HCT116 (cell line): ENCODE measurements at regions not wholly inside any gene's neighbourhood (a gene's known extent, or its start where the extent isn't known, plus 50 kb on each side); places are given as distances from the start of the nearest gene placed in this dataset.

ENCODE experiments used
- ATAC-seq: fragments of 200-7000 bp; cut with Tn5 transposase; 2 replicates; pipeline ENCODE4 v1.9.1; 2020; ENCODE audit warnings: mild to moderate bottlenecking, moderate library complexity
- BruUV-seq: library from RNA; stranded (reverse); fragments of 400-500 nt; replicated peaks from 2 replicates; lab custom pipeline; 2021; lab: Mats Ljungman, UMichigan
- CTCF ChIA-PET: fragments of 300-600 bp; sonication (Branson Sonifier 250); formaldehyde crosslinking; loops from one replicate; lab custom pipeline; 2021; ENCODE audit warnings: antibody characterized with exemption; lab: Charles Lee
- POLR2A ChIA-PET: fragments of 300-600, 350-600 bp; sonication (Branson Sonifier 250); formaldehyde crosslinking; loops from one replicate; lab custom pipeline; 2021; ENCODE audit warnings: antibody characterized with exemption; lab: Charles Lee
- RAD21 ChIA-PET, 2 experiments: fragments of 300-600 bp; sonication (Branson Sonifier 250); formaldehyde crosslinking; loops; one replicate each; lab custom pipeline; 2023; ENCODE audit warnings: low total read pairs in 2 of 2; ENCODE audit not compliant: uncharacterized antibody in 2 of 2, unreplicated experiment in 2 of 2, low non-redundant PET in 1 of 2; lab: Charles Lee
- DNase-seq: peaks from one replicate; pipeline ENCODE4 v3.0.0-alpha.2; 2010; ENCODE audit warnings: low read depth, low spot score
- H2AFZ ChIP-seq: fragments of 200-600 bp; shearing (Covaris generic), sonication (generic); 2 replicates; pipeline ENCODE4 v1.6.1; 2017; ENCODE audit warnings: low read depth, mixed run types, mixed read lengths, antibody characterized with exemption, low read length; ENCODE audit not compliant: poor library complexity, severe bottlenecking
- H3K27ac ChIP-seq: 2 replicates; pipeline ENCODE4 v1.5.1; 2012; ENCODE audit warnings: low read depth, low read length
- H3K27me3 ChIP-seq: fragments of 200-600 bp; sonication (generic); 2 replicates; pipeline ENCODE4 v1.6.1; 2016; ENCODE audit warnings: mixed run types, low read length, mixed read lengths; ENCODE audit not compliant: insufficient read depth
- H3K36me3 ChIP-seq, 2 experiments: fragments of 200-500 bp in 1 of 2; fragments of 200-600 bp in 1 of 2; sonication (Bioruptor generic) in 1 of 2; sonication (generic) in 1 of 2; 2 replicates each; pipeline versions ENCODE4 v1.5.1 to v1.6.1; 2014 to 2016; ENCODE audit warnings: low read length in 2 of 2, inconsistent platforms in 1 of 2, mixed read lengths in 1 of 2, mixed run types in 1 of 2; ENCODE audit not compliant: insufficient read depth in 2 of 2, control insufficient read depth in 1 of 2
- H3K4me1 ChIP-seq, 2 experiments: fragments of 200-600 bp in 1 of 2; sonication (generic) in 1 of 2; 2 replicates each; pipeline versions ENCODE4 v1.5.1 to v1.6.1; 2012 to 2017; ENCODE audit warnings: low read length in 2 of 2, inconsistent platforms in 1 of 2, mild to moderate bottlenecking in 1 of 2, mixed read lengths in 1 of 2, mixed run types in 1 of 2, moderate library complexity in 1 of 2; ENCODE audit not compliant: insufficient read depth in 2 of 2, control insufficient read depth in 1 of 2
- H3K4me2 ChIP-seq: fragments of 200-600 bp; sonication (generic); 2 replicates; pipeline ENCODE4 v1.6.1; 2017; ENCODE audit warnings: mixed run types, low read length, mixed read lengths
- H3K4me3 ChIP-seq, 2 experiments: fragments of 200-600 bp in 1 of 2; sonication (generic) in 1 of 2; replicated peaks in 1 of 2; 2 replicates each; pipeline ENCODE4 v1.5.1; 2011 to 2016; ENCODE audit warnings: low read length in 2 of 2, control low read depth in 1 of 2, low read depth in 1 of 2, mild to moderate bottlenecking in 1 of 2, mixed read lengths in 1 of 2, mixed run types in 1 of 2
- H3K79me2 ChIP-seq: fragments of 200-600 bp; sonication (generic); 2 replicates; pipeline ENCODE4 v1.6.1; 2017; ENCODE audit warnings: mild to moderate bottlenecking, mixed run types, low read length, moderate library complexity, mixed read lengths; ENCODE audit not compliant: insufficient read depth
- H3K9ac ChIP-seq: fragments of 200-600 bp; sonication (generic); 2 replicates; pipeline ENCODE4 v1.6.1; 2016; ENCODE audit warnings: low read length, mixed read lengths
- H3K9me2 ChIP-seq: fragments of 200-600 bp; sonication (generic), shearing (Covaris generic); 2 replicates; pipeline ENCODE4 v1.6.1; 2017; ENCODE audit warnings: mixed run types, mild to moderate bottlenecking, moderate library complexity; ENCODE audit not compliant: insufficient read depth
- H3K9me3 ChIP-seq, 2 experiments: fragments of 200-500 bp in 1 of 2; fragments of 200-600 bp in 1 of 2; sonication (Bioruptor generic) in 1 of 2; sonication (generic) in 1 of 2; 2 replicates each; pipeline ENCODE4 v1.6.1; 2014 to 2017; ENCODE audit warnings: low read length in 2 of 2, mixed read lengths in 2 of 2, inconsistent platforms in 1 of 2, low read depth in 1 of 2, mild to moderate bottlenecking in 1 of 2, mixed run types in 1 of 2, moderate library complexity in 1 of 2; ENCODE audit not compliant: control insufficient read depth in 1 of 2, insufficient read depth in 1 of 2
- H4K20me1 ChIP-seq: fragments of 200-600 bp; sonication (generic), shearing (Covaris generic); 2 replicates; pipeline ENCODE4 v1.6.1; 2017; ENCODE audit warnings: mixed run types, mild to moderate bottlenecking, moderate library complexity; ENCODE audit not compliant: insufficient read depth
- EGR1 ChIP-seq: IDR thresholded peaks from 2 replicates; pipeline ENCODE4 v1.6.1; 2012; ENCODE audit warnings: low read depth
- ELF1 ChIP-seq: IDR thresholded peaks from 2 replicates; pipeline ENCODE4 v1.6.1; 2012; ENCODE audit warnings: low read depth, borderline replicate concordance
- EZH2 ChIP-seq: fragments of 200-600 bp; sonication (generic); IDR thresholded peaks from 2 replicates; pipeline ENCODE4 v1.6.1; 2017; ENCODE audit warnings: antibody characterized with exemption, mixed run types
- EZH2phosphoT487 ChIP-seq: fragments of 200-600 bp; IDR thresholded peaks from 2 replicates; pipeline ENCODE4 v1.6.1; 2018; ENCODE audit warnings: antibody characterized with exemption, borderline replicate concordance
- FOSL1 ChIP-seq: IDR thresholded peaks from 2 replicates; pipeline ENCODE4 v1.6.1; 2012; ENCODE audit warnings: low read depth
- POLR2A ChIP-seq: IDR thresholded peaks from 2 replicates; pipeline ENCODE4 v1.7.0; 2011; ENCODE audit warnings: borderline replicate concordance; ENCODE audit not compliant: insufficient read depth, insufficient read length; ENCODE audit errors: extremely low read depth
- POLR2AphosphoS5 ChIP-seq: IDR thresholded peaks from 2 replicates; pipeline ENCODE4 v1.6.1; 2011; ENCODE audit warnings: mild to moderate bottlenecking, low read depth, low read length, moderate library complexity
- RAD21 ChIP-seq: IDR thresholded peaks from 2 replicates; pipeline ENCODE4 v1.6.1; 2012; ENCODE audit warnings: low read depth, mild to moderate bottlenecking
- TCF7L2 ChIP-seq: IDR thresholded peaks from 2 replicates; pipeline ENCODE4 v1.7.0; 2011; ENCODE audit warnings: borderline replicate concordance, inconsistent platforms; ENCODE audit not compliant: insufficient read depth, insufficient read length; ENCODE audit errors: extremely low read depth
- YY1 ChIP-seq: IDR thresholded peaks from 2 replicates; pipeline ENCODE4 v1.6.1; 2011; ENCODE audit warnings: low read length, low read depth, moderate library complexity, mild to moderate bottlenecking; ENCODE audit not compliant: insufficient replicate concordance; ENCODE audit errors: extremely low read depth
- intact Hi-C: fragments of 100-400 bp; cut with micrococcal nuclease; formaldehyde crosslinking; loops from 2 replicates; pipeline ENCODE4 v1.10.0; 2022
- TF ChIP-seq, protein P1 (sequence below): IDR thresholded peaks from 2 replicates; pipeline ENCODE4 v1.6.1; 2012; ENCODE audit warnings: low read depth

DNA sequence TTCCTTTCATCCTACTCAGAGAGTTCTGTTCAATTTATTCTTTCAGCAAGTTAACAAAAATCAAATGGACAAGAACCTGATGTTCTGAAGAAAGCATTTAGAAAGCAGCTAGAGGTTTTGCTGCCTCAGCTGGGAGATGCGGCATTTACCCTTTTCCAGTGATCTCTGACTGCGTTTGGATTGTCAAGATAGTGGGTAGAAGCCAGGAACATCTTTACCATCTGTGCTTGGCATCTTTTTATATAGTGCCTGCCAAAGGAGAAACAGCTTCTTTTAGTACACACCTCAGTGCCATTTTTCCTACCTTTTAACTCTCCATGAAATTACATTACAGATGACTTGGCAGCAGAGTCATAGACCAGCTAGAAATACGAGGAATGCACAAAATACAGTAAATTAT is 680.8 kb downstream of the SLITRK1 start (continued):
- TF ChIP-seq YY1 (no peak), EZH2 (no peak)
- TF ChIP-seq, all 23 proteins: peak for 0

DNA sequence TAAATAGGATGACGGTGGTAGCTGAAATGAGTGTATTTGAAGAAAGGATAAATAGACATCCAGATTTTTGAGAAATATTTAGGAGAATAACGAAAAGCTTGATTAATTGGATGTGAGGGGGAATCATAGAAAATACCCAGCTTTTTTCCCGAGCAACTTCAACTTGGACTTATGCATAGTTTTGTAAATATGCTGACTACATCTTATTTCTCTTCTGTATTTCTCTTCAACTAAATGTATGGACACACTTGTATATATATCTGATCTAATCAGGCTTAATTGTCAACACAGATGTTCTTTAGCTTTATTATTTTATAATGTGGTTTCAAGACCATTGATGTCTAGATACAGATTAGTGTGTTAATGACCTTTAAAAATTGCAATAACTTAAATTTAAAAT is 685.0 kb downstream of the SLITRK1 start:
- Histone ChIP-seq H3K9ac (no peak overlapping the region), H4K20me1 (no peaks in the 10 kb centered on the region), H3K27ac (no peak overlapping the region), H3K9me2 (no peaks in the 10 kb centered on the region), H3K36me3 (no peaks in the 10 kb centered on the region), H3K9me3 (no peaks in the 10 kb centered on the region; a peak in 1 of 4 replicates), H3K4me3 (no peak overlapping the region), H3K79me2 (no peaks in the 10 kb centered on the region), H3K27me3 (no peaks in the 10 kb centered on the region), H3K4me1 (no peaks in the 10 kb centered on the region), H3K4me2 (no peak overlapping the region), H2AFZ (no peak overlapping the region)
- ChIA-PET POLR2A (no interaction called here), RAD21 (no interaction called here), CTCF (no interaction called here)
- BruUV-seq = no TSS peak
- intact Hi-C loops = loop anchor here (10.0 kb wide), 1 partner anchor 203 kb away; no protein-coding TSS in a partner anchor
- ATAC-seq (no peak), DNase-seq (no peak)
- TF ChIP-seq POLR2AphosphoS5 = no peak
- no peak for TF ChIP-seq TCF7L2
- no peak for TF ChIP-seq ELF1
- TF ChIP-seq EZH2phosphoT487 = no peak
- no peak for TF ChIP-seq EGR1
- no peak for TF ChIP-seq EZH2
- TF ChIP-seq, protein P1, sequence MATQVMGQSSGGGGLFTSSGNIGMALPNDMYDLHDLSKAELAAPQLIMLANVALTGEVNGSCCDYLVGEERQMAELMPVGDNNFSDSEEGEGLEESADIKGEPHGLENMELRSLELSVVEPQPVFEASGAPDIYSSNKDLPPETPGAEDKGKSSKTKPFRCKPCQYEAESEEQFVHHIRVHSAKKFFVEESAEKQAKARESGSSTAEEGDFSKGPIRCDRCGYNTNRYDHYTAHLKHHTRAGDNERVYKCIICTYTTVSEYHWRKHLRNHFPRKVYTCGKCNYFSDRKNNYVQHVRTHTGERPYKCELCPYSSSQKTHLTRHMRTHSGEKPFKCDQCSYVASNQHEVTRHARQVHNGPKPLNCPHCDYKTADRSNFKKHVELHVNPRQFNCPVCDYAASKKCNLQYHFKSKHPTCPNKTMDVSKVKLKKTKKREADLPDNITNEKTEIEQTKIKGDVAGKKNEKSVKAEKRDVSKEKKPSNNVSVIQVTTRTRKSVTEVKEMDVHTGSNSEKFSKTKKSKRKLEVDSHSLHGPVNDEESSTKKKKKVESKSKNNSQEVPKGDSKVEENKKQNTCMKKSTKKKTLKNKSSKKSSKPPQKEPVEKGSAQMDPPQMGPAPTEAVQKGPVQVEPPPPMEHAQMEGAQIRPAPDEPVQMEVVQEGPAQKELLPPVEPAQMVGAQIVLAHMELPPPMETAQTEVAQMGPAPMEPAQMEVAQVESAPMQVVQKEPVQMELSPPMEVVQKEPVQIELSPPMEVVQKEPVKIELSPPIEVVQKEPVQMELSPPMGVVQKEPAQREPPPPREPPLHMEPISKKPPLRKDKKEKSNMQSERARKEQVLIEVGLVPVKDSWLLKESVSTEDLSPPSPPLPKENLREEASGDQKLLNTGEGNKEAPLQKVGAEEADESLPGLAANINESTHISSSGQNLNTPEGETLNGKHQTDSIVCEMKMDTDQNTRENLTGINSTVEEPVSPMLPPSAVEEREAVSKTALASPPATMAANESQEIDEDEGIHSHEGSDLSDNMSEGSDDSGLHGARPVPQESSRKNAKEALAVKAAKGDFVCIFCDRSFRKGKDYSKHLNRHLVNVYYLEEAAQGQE = no peak
- TF ChIP-seq RAD21 = no peak
- no peak for TF ChIP-seq POLR2A
- no peak for TF ChIP-seq FOSL1
